GM21447 (cell line): ENCODE measurements at regions not wholly inside any gene's neighbourhood (a gene's known extent, or its start where the extent isn't known, plus 50 kb on each side); places are given as distances from the start of the nearest gene placed in this dataset.
"Not testable (repeated sequence)": the region's sequence is repeated elsewhere in the genome, so short reads cannot be mapped to it uniquely, and the experiment has no call there.

Source experiments
- ATAC-seq: cut with Tn5 transposase; IDR thresholded peaks from one replicate; pipeline ENCODE4 v1.9.1; 2021; ENCODE audit not compliant: unreplicated experiment

DNA sequence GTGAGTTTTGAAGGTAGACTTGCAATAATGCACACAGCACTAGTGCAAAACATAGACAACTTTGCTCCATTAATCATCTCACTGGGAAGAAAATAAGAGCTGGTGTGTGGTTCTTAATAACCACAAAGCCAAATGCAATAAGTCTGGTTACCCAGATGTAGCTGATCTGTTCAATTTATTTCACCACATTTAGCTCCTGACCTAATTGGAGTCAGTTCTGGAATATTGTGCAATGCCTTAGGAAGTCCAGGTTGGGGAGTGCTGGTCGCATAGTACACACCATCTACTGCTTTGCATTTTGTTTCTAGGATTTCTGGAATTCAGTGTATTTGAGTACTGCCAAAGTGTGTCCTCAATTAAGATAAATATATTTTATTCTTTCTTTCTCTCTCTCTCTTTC lies 483.3 kb upstream of the SPRY2 start:
- no peak for ATAC-seq

DNA sequence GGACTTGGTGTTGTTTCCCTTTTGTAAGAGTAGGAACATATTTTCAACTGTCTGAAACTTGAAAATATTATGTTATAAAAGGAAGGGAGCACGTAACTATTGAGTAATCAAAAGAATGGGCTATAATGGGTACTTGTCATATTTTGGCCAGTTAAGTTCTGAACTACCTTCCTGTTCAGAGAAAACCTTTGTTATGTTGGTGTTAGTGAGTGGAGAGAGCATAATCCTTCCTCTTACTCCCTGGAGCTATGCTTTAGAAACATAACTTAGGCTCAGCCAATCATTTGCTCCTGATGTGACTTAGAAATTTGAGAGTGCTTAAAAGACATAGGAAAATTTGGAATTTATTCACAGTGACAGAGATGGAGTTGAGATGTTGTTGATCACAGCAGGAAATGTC lies 482.5 kb upstream of the SPRY2 start:
- no peak for ATAC-seq

DNA sequence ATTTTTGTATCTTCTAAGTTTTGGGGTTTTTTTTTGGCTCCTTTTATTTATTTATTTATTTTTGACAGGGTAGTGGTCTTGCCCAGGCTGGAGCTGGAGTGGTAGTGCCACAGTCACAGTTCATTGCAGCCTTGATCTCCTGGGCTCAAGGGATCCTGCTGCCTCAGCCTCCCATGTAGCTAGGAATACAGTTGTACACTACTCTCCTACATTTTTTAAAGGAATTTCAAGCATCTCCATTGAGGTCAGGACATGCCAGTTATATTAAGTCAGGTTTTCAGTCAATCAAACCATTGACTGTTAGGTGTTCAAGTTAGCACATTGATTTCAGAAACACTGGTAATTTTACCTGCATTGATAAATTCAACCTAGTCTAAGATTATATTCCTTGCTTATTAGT lies 480.5 kb upstream of the SPRY2 start:
- ATAC-seq, result no peak

DNA sequence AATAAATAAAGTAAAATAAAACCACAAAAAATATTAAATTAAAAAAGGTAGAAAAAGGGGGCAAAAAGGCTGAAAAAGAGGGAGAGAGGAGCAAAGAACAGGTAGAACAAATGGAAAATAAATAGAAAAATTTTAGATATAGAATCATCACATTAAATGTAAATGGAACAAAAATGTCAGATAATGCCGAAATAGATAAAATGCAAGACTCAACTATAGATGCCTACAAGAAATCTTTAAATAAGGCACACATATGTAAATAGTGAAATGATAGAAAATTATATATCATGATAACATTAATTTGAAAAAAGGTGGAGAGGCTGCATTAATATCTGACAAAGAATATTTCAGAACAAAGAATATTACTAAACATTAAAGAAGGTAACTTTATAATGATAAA lies 477.1 kb upstream of the SPRY2 start:
- ATAC-seq, result no peak

DNA sequence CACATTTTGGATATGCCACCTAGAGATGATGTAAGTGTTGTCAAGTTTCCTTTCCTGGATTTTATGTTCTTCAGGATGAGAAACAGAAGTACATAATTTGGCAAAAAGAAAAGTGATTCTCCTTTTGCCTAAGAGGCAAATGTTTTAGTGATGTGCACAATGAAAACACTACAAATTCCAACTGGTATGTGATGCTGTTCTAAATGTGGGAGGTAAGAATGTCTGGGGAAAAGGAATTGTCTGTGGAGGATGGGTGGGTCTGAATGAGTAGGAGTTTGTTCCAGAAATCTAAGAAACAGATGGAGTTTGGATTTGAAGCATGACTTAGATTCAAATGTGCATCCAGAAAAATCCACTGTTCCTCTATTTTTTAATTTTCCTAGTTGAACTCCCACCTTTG lies 473.6 kb upstream of the SPRY2 start:
- ATAC-seq, result no peak

DNA sequence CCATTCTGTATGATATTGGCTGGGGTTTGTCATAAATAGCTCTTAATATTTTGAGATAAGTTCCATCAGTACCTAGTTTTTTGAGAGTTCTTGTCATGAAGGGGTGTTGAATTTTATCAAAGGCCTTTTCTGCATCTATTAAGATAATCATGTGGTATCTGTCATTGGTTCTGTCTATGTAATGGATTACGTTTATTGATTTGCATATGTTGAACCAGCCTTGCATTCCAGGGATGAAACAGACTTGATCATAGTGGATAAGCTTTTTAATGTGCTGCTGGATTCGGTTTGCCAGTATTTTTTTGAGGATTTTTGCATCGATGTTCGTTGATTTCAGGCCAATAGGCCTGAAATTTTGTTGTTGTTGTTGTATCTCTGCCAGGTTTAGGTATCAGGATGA lies 469.4 kb upstream of the SPRY2 start:
- ATAC-seq, result not testable (repeated sequence)

DNA sequence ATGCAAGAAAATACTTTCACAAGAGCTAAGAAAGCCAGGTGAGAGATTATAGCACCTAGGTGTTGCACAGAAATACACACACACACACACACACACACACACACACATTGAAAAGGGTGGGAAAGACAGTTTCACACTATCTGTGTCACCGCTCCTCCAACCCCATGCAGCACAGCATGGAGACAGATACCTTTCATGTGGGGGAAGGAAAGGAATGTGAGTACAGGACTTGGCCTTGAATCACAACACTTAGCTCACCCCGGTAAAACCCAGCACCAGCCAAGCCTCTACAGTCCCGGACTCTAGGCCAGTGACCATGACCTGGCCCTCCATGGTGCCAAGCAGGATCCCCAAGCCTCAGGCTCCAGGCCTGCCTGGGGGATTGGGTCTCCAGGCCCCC lies 462.0 kb upstream of the SPRY2 start:
- ATAC-seq, result no peak

DNA sequence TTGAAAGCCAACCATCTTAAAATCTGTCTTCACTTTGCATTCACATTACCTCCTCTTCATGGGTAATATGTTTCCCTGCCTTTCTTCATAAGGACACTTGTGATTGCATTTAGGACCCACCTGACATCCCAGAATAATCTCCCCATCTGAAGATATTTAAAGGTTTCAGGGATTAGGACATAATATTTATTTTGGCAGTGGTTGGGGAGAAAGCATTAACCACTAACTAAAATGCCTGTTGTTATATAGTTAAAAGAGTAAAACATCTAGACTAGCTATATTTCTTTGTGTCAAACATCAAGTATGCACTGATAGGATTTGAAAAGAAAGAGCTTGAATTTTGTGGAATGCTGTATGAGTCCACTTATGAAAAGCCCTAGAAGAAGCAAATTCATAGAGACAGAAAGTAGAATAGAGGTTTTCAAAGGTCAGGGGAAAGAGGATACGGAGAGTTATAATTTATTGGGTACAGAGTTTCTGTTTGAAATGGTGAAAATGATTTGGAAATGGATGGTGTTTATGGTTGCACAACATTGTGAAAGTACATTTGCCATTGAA lies 457.7 kb upstream of the SPRY2 start:
- ATAC-seq, result no peak

DNA sequence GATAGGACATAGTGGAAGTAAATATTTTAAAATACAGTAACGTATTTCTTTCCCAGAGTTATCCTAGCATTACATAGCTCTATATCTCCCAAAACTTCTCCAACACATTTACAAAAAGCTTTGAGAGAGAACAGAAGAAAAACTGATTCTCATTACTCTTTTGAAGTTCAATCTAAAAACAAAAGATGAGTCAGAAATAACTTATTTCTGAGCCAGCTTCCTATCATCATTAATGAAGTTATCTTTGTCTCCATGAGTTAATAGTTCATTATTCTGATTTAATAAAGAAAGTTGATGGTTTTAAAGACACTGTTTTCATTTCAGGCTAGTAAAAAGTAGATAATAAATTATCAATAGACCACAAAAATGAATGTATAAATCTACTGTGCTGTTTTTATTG lies 446.7 kb upstream of the SPRY2 start:
- ATAC-seq, result no peak

DNA sequence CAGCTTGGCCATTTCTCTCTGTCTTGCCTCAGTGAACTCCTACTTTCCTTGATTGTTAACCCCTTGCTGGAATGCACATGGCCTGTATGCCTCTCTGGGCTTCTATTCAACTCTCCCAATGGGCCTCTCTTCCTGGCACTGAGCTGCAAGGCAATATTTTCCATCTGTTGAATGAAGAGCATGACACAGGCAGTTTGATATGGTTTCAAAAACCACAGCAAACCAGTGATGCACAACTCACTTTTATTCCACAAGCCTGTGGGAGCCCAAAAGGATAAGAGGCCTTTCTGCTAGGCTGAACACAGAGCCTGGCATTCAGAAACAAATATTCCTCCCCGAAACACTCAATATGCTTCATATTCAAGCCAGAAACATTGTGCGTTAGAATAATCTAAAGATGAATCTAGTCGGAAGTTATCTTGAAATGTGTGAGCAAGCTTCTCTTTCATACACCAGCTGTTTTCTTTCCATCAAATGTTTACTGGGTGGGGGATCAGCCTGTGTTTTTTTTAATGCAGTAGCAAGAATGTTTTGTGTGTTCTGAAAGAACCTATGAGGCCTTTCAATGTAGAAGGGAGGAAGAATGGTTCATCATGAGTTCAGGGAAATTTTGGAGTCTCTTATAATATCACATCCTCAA lies 443.1 kb upstream of the SPRY2 start:
- ATAC-seq, result no peak

DNA sequence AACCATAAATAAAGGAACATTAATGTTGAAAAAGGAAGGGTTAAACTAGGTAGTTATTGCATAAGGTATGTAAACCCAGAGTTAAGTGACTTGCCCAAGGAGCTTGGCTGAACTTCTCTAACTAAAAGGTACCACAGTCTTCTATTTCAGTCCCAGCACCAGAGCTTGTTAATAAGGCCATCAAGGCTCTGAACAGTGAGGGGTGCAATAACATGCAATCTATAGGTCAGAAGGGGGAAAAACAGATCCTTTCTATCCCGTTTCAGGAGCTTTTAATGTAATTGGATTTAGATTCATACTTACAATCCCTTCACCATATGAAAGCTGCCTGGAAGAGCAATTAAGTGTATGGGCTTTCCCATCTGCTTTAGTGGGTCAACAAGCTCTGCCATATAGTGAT lies 441.5 kb upstream of the SPRY2 start:
- ATAC-seq, result no peak

DNA sequence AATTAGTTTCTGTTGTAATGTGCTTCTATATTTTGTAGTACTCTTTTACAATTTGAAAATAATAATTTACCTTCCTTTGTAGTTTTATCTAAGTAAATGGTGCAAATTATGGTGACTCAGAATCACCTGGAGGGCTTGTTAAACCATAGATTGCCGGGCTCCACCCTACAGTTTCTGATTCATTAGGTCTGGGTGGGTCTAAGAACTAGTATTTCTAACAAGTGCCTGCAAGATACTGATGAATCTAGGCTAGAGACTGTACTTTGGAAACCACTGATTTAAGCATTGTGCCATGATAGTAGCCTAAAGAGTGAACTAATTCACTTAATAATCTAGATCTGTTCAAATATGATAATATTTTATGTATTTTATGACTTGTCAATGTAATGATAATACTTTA lies 437.4 kb upstream of the SPRY2 start:
- no peak for ATAC-seq

DNA sequence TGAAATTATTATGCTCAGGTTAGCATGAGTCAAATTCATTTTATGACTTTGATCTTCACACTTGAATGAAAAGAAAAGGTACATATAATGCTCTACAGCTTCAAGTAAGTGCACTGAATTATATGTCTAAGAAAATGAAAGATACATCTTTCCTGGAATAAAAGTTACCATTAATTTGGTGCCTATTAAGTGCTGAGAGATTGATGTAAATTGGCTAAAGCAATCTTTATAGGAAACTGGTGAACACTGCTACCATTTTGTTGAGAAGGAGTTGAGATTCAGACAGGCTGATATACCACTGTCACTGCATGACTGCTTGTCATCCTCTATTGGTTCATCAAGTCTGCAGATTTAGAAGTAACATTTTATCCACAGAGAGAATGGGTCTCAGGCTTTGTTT lies 416.8 kb upstream of the SPRY2 start:
- ATAC-seq, result no peak

DNA sequence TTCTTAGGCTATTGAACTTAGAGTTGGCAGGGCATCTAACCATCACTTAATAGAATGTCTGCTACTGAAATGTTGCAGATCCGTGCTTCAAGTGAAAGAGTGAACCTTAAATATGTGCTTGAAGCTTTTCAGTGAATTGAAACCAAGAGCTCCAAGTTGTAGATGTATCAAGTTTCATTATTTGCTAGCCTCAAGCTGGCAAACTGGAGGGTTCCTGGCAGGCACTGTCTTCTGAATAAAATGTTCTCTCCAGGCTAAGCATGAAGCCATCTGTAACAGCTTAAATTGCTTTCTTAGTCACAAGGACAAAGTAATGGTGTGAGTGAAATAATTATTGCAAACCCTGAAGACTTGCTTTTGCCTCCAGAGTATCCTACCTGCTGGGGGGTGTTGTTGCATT lies 415.0 kb upstream of the SPRY2 start:
- no peak for ATAC-seq

DNA sequence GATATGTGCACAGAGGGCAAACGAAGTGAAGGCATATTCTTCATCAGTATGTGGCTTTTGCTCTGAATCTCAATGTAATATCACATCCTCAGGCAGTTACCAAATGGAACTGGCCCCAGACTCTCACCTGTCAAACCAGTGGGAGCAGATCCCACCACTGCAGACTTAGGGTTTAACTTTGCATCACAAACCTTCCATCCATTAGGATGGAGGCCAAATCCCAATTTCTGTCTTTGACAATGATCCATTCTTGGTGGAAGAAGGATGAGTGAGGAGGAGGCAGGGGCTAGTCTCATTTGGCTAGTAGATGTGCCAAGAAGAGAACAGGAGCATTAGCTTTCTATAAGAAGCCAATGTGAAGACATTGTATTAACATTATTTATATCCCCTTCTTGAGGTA lies 413.5 kb upstream of the SPRY2 start:
- ATAC-seq, result no peak

DNA sequence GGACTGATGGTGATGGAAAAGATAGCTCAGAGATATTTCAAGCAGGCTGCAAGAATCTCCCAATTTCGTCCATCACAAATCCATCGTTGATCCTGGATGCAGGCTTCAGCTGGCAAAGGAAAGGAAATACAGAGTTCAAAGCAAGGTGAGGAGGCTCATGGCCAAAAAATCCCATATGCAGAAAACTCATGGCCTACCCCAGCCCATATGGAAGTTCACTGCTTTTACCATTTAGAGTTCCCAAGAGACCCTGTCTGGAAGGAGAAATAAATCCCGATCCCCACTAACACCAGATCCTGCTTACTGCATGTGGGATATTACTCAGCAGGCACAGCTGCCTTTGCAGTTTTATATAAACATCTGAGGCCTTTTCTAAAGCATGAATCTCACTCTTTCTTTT lies 412.9 kb upstream of the SPRY2 start:
- ATAC-seq, result no peak

DNA sequence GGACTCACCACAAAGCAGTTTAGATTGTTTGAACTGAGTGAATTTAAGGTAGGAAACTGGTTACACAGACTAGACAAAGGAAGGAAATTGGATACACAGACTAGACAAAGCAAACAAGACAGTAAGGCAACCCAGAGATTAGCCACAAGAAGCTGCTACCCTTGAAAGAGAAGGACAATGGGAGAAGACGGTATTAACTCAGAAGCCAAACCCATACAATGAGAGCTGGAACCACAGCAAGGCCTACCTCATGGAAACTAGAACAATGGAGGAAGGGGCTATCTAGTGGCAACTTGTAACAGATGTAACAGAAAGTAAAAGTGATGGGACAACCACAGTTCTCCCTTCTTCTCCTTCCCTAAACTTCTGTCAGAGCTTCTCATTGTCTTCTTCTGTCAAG lies 410.9 kb upstream of the SPRY2 start:
- ATAC-seq, result no peak

DNA sequence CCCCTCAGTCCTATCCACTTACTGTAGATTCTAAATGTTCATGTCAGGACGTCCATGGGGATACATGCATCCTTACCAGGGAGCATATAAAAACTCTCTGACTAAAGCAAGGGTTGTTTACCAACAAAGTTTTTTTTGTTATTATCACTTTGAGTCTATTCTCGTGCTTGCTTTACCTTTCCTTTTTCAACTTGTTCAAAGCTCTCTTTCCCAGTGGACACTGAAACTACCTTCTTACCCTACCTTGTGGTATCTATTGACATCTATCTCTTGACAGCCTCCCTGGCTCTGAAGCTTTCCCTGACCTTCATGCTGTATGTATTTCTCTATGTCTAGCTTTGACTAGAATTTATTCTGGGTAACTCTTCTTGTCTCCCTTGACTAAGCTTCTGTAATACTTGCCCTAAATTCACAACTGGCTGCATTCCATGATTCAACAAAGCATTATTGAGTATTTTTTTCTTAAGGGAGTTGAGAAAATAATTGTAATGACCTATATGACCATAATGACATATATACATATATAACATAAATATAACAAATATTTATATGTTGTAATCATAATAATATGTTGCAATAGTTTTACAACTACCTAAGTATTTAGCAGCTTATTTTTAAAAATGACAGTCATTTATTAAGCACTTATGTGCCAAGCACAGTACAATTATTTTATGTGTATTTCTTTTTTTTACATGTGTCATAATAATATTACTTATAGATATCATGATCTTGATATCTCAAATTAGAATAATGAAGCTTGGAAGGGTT lies 403.4 kb upstream of the SPRY2 start:
- no peak for ATAC-seq

DNA sequence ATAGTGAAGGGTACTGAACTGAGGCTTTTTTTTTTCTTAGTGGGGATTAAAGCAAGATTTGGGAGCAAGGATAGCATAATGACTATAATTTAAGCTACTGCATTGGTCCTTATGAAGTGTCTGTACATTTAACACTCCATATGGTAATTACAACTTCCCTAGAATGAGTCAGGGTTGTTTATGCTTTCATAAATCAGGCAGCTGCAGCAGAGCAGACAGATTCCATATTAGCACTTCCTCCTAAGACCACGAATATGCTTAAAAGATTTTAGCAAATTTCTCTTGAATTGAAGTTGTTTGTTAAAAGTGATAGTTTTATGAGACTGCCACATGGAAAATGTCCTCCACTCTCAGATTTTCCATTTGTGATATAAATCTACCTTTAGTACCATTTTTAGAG lies 401.1 kb upstream of the SPRY2 start:
- ATAC-seq, result no peak

DNA sequence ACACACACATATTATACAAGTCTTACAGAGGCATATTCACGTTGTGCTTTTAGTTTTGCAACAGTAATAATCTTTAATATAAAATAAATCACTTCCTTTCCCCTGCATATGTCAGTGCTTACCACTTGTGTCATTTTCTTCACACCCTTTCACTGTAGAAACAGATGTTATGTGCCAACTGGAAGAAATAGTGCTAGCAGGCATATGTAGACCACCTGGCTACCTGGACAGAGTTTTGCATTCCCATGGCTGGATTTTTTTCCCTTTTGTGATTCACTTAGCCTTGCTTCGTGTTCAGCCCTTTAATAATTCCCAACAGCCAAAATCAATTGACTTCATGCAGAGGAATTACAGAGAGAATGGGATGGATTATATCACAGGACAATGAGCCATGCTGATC lies 399.1 kb upstream of the SPRY2 start:
- ATAC-seq, result no peak

DNA sequence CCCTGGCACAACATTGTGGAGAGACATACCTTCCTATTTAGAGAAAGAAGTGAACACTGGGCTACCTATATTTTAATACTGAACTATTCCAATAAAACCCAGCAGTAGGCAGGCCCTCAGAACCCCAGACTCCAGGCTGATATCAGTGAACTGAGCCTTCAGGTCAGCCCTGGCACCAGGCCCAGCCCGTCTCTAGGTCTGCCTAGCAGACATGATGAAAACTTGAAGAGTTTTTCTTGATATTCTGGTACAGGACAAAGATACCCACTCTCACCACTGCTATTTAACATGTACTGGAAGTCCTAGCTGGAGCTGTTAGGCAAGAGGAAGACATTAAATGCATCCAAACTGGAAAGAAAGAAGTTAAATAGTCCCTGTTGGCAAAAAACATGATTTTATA lies 396.6 kb upstream of the SPRY2 start:
- no peak for ATAC-seq

DNA sequence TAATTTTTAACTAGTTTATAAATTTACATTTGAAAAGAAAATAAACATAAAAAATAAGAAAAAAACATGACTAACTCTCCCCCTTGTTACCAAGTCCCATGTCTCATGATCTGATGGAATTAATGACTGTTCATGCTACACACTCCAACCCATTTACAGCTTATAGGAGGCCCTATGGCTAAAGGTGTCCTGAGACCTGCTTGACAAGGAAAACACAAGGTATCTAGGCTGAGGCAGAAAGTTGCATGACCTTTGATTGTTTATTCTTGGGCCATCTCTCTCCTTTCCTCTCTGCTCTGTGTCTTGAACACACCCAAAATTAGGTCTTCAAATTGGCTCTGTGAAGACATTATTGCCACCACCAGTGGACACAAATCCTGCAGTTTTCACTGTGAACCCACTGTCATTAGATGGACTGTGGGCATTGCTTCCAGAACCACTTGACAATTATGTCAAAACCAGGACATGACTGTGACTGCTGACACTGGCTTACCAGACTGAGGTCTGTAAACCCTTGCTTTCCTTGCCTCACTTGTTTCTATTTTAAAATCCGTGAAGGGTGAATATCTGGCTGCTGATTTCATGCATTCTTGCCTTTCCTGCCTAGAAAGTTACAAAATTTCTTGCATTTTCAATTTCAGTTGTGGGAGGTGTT lies 386.5 kb upstream of the SPRY2 start:
- no peak for ATAC-seq
